ENCODE measurements at regions not wholly inside any gene's neighbourhood (a gene's known extent, or its start where the extent isn't known, plus 50 kb on each side); places are given as distances from the start of the nearest gene placed in this dataset.
"Not testable (repeated sequence)": the region's sequence is repeated elsewhere in the genome, so short reads cannot be mapped to it uniquely, and the experiment has no call there.

DNA sequence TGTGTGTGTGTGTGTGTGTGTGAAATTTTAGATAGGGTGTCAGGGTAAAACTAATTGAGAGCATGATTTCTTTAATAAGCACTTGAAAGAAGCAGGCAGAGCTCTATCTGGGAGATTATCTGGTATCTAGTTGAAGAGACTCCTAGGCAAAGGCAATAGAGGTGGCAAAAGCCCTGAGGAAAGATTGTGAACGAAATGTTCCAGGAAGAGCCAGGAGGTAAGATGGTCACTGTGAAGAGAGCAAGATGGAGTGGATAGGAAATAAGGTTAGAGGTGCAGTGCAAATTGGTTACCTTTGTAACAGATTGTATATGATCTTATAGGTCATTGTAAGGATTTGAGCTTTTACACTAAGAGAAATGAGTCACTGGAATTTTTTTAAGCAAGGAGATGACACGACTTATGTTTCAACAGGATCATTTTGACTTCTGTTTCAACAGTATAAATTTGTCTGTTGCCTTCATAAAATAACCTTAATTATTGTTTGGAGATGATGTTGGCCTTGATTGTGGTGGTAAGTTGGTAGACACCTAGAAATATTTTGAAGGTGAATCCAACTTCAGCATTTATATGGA is 239.6 kb downstream of the PARP8 start:
- H3K27me3 ChIP-seq (replicated peaks; ENCODE audit: insufficient read depth, low read depth, low read length, poor library complexity) = no peaks in the 10 kb centered on the region
- no TSS peak for BruUV-seq (replicated peaks)
- H3K36me3 ChIP-seq (ENCODE audit: insufficient read depth, low read length, poor library complexity, severe bottlenecking) = no peaks in the 10 kb centered on the region
- H3K4me3 ChIP-seq (ENCODE audit: low read depth, low read length, poor library complexity, severe bottlenecking) = no peak overlapping the region
- TF ChIP-seq EZH2 (IDR thresholded peaks at IDR 0.05; ENCODE audit: borderline replicate concordance, low read depth, low read length, poor library complexity, severe bottlenecking) = no peak
- TF ChIP-seq, protein P1, sequence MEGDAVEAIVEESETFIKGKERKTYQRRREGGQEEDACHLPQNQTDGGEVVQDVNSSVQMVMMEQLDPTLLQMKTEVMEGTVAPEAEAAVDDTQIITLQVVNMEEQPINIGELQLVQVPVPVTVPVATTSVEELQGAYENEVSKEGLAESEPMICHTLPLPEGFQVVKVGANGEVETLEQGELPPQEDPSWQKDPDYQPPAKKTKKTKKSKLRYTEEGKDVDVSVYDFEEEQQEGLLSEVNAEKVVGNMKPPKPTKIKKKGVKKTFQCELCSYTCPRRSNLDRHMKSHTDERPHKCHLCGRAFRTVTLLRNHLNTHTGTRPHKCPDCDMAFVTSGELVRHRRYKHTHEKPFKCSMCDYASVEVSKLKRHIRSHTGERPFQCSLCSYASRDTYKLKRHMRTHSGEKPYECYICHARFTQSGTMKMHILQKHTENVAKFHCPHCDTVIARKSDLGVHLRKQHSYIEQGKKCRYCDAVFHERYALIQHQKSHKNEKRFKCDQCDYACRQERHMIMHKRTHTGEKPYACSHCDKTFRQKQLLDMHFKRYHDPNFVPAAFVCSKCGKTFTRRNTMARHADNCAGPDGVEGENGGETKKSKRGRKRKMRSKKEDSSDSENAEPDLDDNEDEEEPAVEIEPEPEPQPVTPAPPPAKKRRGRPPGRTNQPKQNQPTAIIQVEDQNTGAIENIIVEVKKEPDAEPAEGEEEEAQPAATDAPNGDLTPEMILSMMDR (conservative IDR thresholded peaks at IDR 0.05; ENCODE audit: low read depth, low read length) = no peak
- DNase-seq (ENCODE audit: low spot score) = no peak
- intact Hi-C loops (cut with micrococcal nuclease; ENCODE audit: unreplicated experiment) = no loop called here
- ChIA-PET CTCF (no interaction called here), POLR2A (ENCODE audit: low non-redundant PET) (no interaction called here)
- H3K4me1 ChIP-seq (ENCODE audit: insufficient read depth, low read length, poor library complexity, severe bottlenecking) = peaks cover under 1% of the 10 kb centered on the region
- H3K9me3 ChIP-seq (ENCODE audit: low read depth, low read length, poor library complexity, severe bottlenecking) = no peaks in the 10 kb centered on the region
- H3K27ac ChIP-seq (ENCODE audit: low read depth, low read length, poor library complexity, severe bottlenecking) = no peak overlapping the region

DNA sequence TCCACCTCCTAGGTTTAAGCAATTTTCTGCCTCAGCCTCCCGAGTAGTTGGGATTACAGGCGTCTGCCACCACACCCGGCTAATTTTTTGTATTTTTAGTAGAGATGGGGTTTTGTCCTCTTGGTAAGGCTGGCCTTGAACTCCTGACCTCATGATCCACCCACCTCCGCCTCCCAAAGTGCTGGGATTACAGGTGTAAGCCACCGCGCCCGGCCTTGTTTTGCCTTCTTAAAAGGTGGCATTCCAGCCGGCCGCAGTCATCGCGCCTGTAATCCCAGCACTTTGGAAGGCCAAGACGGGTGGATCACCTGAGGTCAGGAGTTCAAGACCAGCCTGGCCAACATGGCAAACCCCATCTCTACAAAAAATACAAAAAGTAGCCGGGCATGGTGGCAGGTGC is 253.7 kb downstream of the PARP8 start:
- H3K27ac ChIP-seq (ENCODE audit: low read depth, low read length, poor library complexity, severe bottlenecking); BruUV-seq (replicated peaks); CTCF ChIA-PET; H3K27me3 ChIP-seq (replicated peaks; ENCODE audit: insufficient read depth, low read depth, low read length, poor library complexity); POLR2A ChIA-PET (ENCODE audit: low non-redundant PET); H3K4me3 ChIP-seq (ENCODE audit: low read depth, low read length, poor library complexity, severe bottlenecking); H3K9me3 ChIP-seq (ENCODE audit: low read depth, low read length, poor library complexity, severe bottlenecking); H3K36me3 ChIP-seq (ENCODE audit: insufficient read depth, low read length, poor library complexity, severe bottlenecking); H3K4me1 ChIP-seq (ENCODE audit: insufficient read depth, low read length, poor library complexity, severe bottlenecking); intact Hi-C loops (cut with micrococcal nuclease; ENCODE audit: unreplicated experiment); DNase-seq (ENCODE audit: low spot score): not testable (repeated sequence)

DNA sequence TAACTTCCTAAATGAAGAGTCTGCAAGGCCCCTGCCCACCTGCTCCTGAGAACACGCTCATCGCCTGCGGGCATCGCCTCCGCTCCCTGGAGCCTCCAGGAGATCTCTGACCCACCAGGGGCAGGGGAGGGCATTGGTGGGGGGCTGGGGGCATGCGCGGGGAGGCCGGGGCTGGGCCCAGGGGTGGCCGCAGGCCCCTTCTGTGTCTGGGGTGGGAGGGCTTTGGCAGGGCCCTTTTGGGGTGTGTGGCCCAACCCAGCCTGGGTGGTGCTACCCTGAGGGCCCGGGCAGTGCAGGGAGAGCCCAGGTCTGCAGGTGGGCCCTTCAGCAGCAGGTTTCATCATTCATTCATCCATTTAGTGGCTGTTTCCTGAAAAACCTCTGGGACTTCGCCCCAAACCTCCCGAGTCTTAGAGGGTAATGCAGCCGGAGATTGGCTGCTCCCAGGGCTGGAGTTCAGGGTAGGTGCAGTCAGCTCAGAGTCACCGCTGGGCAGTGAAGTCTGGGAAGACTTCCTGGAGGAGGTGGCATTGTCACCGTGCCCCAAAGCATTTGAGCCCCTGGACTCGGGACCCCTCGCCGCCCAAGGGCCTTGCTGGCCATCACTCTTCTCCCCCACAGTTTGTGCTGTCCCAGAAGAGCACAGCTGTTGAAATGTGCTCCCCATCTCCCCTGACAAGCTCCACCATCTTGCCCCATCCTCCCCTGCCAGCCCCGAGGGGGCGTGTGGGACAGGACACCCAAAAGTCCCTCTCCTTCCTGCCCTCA is 255.1 kb downstream of the PARP8 start:
- CTCF ChIA-PET = no interaction called here

More for the DNA sequence above, 255.1 kb downstream of the PARP8 start:
- Histone ChIP-seq H3K9me3 (ENCODE audit: low read depth, low read length, poor library complexity, severe bottlenecking) (no peaks in the 10 kb centered on the region), H3K4me3 (ENCODE audit: low read depth, low read length, poor library complexity, severe bottlenecking) (no peak overlapping the region), H3K4me1 (ENCODE audit: insufficient read depth, low read length, poor library complexity, severe bottlenecking) (no peaks in the 10 kb centered on the region), H3K27me3 (replicated peaks; ENCODE audit: insufficient read depth, low read depth, low read length, poor library complexity) (no peaks in the 10 kb centered on the region), H3K27ac (ENCODE audit: low read depth, low read length, poor library complexity, severe bottlenecking) (no peak overlapping the region), H3K36me3 (ENCODE audit: insufficient read depth, low read length, poor library complexity, severe bottlenecking) (no peaks in the 10 kb centered on the region)
- intact Hi-C loops (cut with micrococcal nuclease; ENCODE audit: unreplicated experiment) = no loop called here
- no peak for DNase-seq (ENCODE audit: low spot score)
- no TSS peak for BruUV-seq (replicated peaks)
- TF ChIP-seq, protein P1 (conservative IDR thresholded peaks at IDR 0.05; ENCODE audit: low read depth, low read length) = no peak
- TF ChIP-seq EZH2 (IDR thresholded peaks at IDR 0.05; ENCODE audit: borderline replicate concordance, low read depth, low read length, poor library complexity, severe bottlenecking) = no peak
- POLR2A ChIA-PET (ENCODE audit: low non-redundant PET) = no interaction called here
